A673 (cell line): ENCODE measurements at regions not wholly inside any gene's neighbourhood (a gene's known extent, or its start where the extent isn't known, plus 50 kb on each side); places are given as distances from the start of the nearest gene placed in this dataset.
"Not testable (repeated sequence)": the region's sequence is repeated elsewhere in the genome, so short reads cannot be mapped to it uniquely, and the experiment has no call there.

Source experiments
- BruUV-seq: library from RNA; stranded (reverse); fragments of 400-500 nt; replicated peaks from 2 replicates; lab custom pipeline; 2021; lab: Mats Ljungman, UMichigan
- CTCF ChIA-PET: fragments of 300-600 bp; sonication (Branson Sonifier 250); formaldehyde crosslinking; loops from one replicate; lab custom pipeline; 2022; ENCODE audit warnings: antibody characterized with exemption; lab: Charles Lee
- POLR2A ChIA-PET: fragments of 300-600 bp; sonication (Branson Sonifier 250); formaldehyde crosslinking; loops from one replicate; lab custom pipeline; 2022; ENCODE audit warnings: antibody characterized with exemption; ENCODE audit not compliant: low non-redundant PET; lab: Charles Lee
- DNase-seq: peaks from one replicate; pipeline ENCODE4 v3.0.0-alpha.2; 2015; ENCODE audit warnings: low spot score
- H3K27ac ChIP-seq: fragments of 200-600 bp; sonication (generic); 2 replicates; pipeline ENCODE4 v1.5.1; 2016; ENCODE audit warnings: mixed run types, low read depth, mild to moderate bottlenecking, mixed read lengths, antibody characterized with exemption, low read length; ENCODE audit not compliant: poor library complexity, severe bottlenecking
- H3K27me3 ChIP-seq: fragments of 200-600 bp; sonication (generic); replicated peaks from 2 replicates; pipeline ENCODE4 v1.6.1; 2017; ENCODE audit warnings: mixed run types, low read depth, mild to moderate bottlenecking, mixed read lengths, antibody characterized with exemption, low read length; ENCODE audit not compliant: insufficient read depth, poor library complexity
- H3K36me3 ChIP-seq: fragments of 200-600 bp; sonication (generic); 2 replicates; pipeline ENCODE4 v1.6.1; 2016; ENCODE audit warnings: mixed run types, mild to moderate bottlenecking, mixed read lengths, antibody characterized with exemption, low read length; ENCODE audit not compliant: insufficient read depth, poor library complexity, severe bottlenecking
- H3K4me1 ChIP-seq: fragments of 200-600 bp; sonication (generic); 2 replicates; pipeline ENCODE4 v1.6.1; 2017; ENCODE audit warnings: mixed run types, mild to moderate bottlenecking, mixed read lengths, antibody characterized with exemption, low read length; ENCODE audit not compliant: insufficient read depth, poor library complexity, severe bottlenecking
- H3K4me3 ChIP-seq: fragments of 200-600 bp; sonication (generic); 2 replicates; pipeline ENCODE4 v1.5.1; 2016; ENCODE audit warnings: low read depth, mixed run types, mild to moderate bottlenecking, mixed read lengths, low read length; ENCODE audit not compliant: poor library complexity, severe bottlenecking
- H3K9me3 ChIP-seq: fragments of 200-600 bp; sonication (generic); 2 replicates; pipeline ENCODE4 v1.6.1; 2016; ENCODE audit warnings: mixed run types, low read depth, mild to moderate bottlenecking, mixed read lengths, antibody characterized with exemption, low read length; ENCODE audit not compliant: poor library complexity, severe bottlenecking
- CTCF ChIP-seq: fragments of 300-800, 200-600 bp; sonication (generic); conservative IDR thresholded peaks from 2 replicates; pipeline ENCODE4 v1.5.1; 2017; ENCODE audit warnings: low read depth, mild to moderate bottlenecking, antibody characterized with exemption, low read length, moderate library complexity, mixed read lengths
- EZH2 ChIP-seq: fragments of 200-600 bp; sonication (generic); IDR thresholded peaks from 2 replicates; pipeline ENCODE4 v1.6.1; 2017; ENCODE audit warnings: borderline replicate concordance, low read depth, mild to moderate bottlenecking, mixed read lengths, antibody characterized with exemption, low read length; ENCODE audit not compliant: poor library complexity, severe bottlenecking
- intact Hi-C: fragments of 100-400 bp; cut with micrococcal nuclease; formaldehyde crosslinking; loops from one replicate; pipeline ENCODE4 v1.10.0; 2022; ENCODE audit not compliant: unreplicated experiment

GRCh38 chr21:10449451-10449850 is 71.9 kb upstream of the TPTE start:
- H3K9me3 ChIP-seq, result peaks cover 76% of the 10 kb centered on the region
- H3K27ac ChIP-seq, H3K36me3 ChIP-seq, POLR2A ChIA-PET, DNase-seq, H3K27me3 ChIP-seq, BruUV-seq, H3K4me3 ChIP-seq, intact Hi-C loops, CTCF ChIA-PET, H3K4me1 ChIP-seq: not testable (repeated sequence)

GRCh38 chr21:10451274-10451673 is 70.1 kb upstream of the TPTE start:
- H3K4me3 ChIP-seq, CTCF ChIA-PET, intact Hi-C loops, DNase-seq, H3K4me1 ChIP-seq, BruUV-seq, H3K36me3 ChIP-seq, H3K27me3 ChIP-seq, H3K27ac ChIP-seq, POLR2A ChIA-PET: not testable (repeated sequence)
- peaks cover 78% of the 10 kb centered on the region for H3K9me3 ChIP-seq

- BruUV-seq, POLR2A ChIA-PET, H3K4me1 ChIP-seq, DNase-seq, H3K27ac ChIP-seq, H3K4me3 ChIP-seq, H3K27me3 ChIP-seq, intact Hi-C loops, CTCF ChIA-PET, H3K36me3 ChIP-seq: not testable (repeated sequence)
- peaks cover 86% of the 10 kb centered on the region for H3K9me3 ChIP-seq
Measured at GRCh38 chr21:10457765-10458164, 63.6 kb upstream of the TPTE start.

GRCh38 chr21:10460957-10461356 is 60.4 kb upstream of the TPTE start:
- BruUV-seq, POLR2A ChIA-PET: not testable (repeated sequence)

GRCh38 chr21:10461445-10461844 is 59.9 kb upstream of the TPTE start:
- H3K9me3 ChIP-seq, result peaks cover 94% of the 10 kb centered on the region

More at GRCh38 chr21:10460957-10461356, 60.4 kb upstream of the TPTE start:
- H3K4me3 ChIP-seq, intact Hi-C loops, CTCF ChIA-PET, H3K27ac ChIP-seq, DNase-seq, H3K4me1 ChIP-seq, H3K27me3 ChIP-seq, H3K36me3 ChIP-seq: not testable (repeated sequence)
- peaks cover 92% of the 10 kb centered on the region for H3K9me3 ChIP-seq

GRCh38 chr21:10463156-10463555 is 58.2 kb upstream of the TPTE start:
- Histone ChIP-seq H3K27ac (no peak overlapping the region), H3K4me1 (no peaks in the 10 kb centered on the region), H3K36me3 (no peaks in the 10 kb centered on the region), H3K9me3 (peaks cover 92% of the 10 kb centered on the region), H3K4me3 (no peak overlapping the region), H3K27me3 (no peaks in the 10 kb centered on the region)
- POLR2A ChIA-PET, result no interaction called here
- intact Hi-C loops, result no loop called here
- no TSS peak for BruUV-seq
- DNase-seq, result no peak
- TF ChIP-seq EZH2, result no peak
- TF ChIP-seq CTCF, result no peak
- CTCF ChIA-PET, result no interaction called here

More at GRCh38 chr21:10461445-10461844, 59.9 kb upstream of the TPTE start:
- H3K4me3 ChIP-seq, DNase-seq, POLR2A ChIA-PET, H3K36me3 ChIP-seq, CTCF ChIA-PET, intact Hi-C loops, H3K27me3 ChIP-seq, H3K4me1 ChIP-seq, BruUV-seq, H3K27ac ChIP-seq: not testable (repeated sequence)
